Neural progenitor cell (in vitro differentiated cells): ENCODE measurements at regions not wholly inside any gene's neighbourhood (a gene's known extent, or its start where the extent isn't known, plus 50 kb on each side); places are given as distances from the start of the nearest gene placed in this dataset.
A peak's percentile ranks its signal among the peaks of the same experiment; 100 is the strongest.
"Not testable (repeated sequence)": the region's sequence is repeated elsewhere in the genome, so short reads cannot be mapped to it uniquely, and the experiment has no call there.

ENCODE experiments used
- DNase-seq: peaks from one replicate; pipeline ENCODE4 v3.0.0-alpha.2; 2016; ENCODE audit warnings: low spot score
- H2AFZ ChIP-seq: fragments of 200-600 bp; sonication (generic); replicated peaks from 2 replicates; pipeline ENCODE4 v1.6.1; 2016; ENCODE audit warnings: antibody characterized with exemption
- H3F3A ChIP-seq: fragments of 200-600 bp; sonication (generic); 2 replicates; pipeline ENCODE4 v1.6.1; 2016; ENCODE audit warnings: antibody characterized with exemption, low read depth
- H3K27ac ChIP-seq: fragments of 200-600 bp; sonication (generic); 2 replicates; pipeline ENCODE4 v1.5.1; 2016; ENCODE audit warnings: mild to moderate bottlenecking
- H3K27me3 ChIP-seq: fragments of 200-600 bp; sonication (generic); 2 replicates; pipeline ENCODE4 v1.6.1; 2016; ENCODE audit warnings: mild to moderate bottlenecking, moderate library complexity
- H3K36me3 ChIP-seq: fragments of 200-600 bp; sonication (generic); 2 replicates; pipeline ENCODE4 v1.5.1; 2016
- H3K4me1 ChIP-seq: fragments of 200-600 bp; sonication (generic); 2 replicates; pipeline ENCODE4 v1.6.1; 2016; ENCODE audit warnings: mixed run types
- H3K4me2 ChIP-seq: fragments of 200-600 bp; sonication (generic); 2 replicates; pipeline ENCODE4 v1.6.1; 2016
- H3K4me3 ChIP-seq: fragments of 200-600 bp; sonication (generic); 2 replicates; pipeline ENCODE4 v1.5.1; 2016
- H3K79me2 ChIP-seq: fragments of 200-600 bp; sonication (generic); 2 replicates; pipeline ENCODE4 v1.6.1; 2016; ENCODE audit warnings: low read depth
- H3K9ac ChIP-seq: fragments of 200-600 bp; sonication (generic); 2 replicates; pipeline ENCODE4 v1.6.1; 2016
- H3K9me3 ChIP-seq: fragments of 200-600 bp; sonication (generic); 2 replicates; pipeline ENCODE4 v1.5.1; 2016; ENCODE audit warnings: low read depth
- H4K20me1 ChIP-seq: fragments of 200-600 bp; sonication (generic); 2 replicates; pipeline ENCODE4 v1.6.1; 2016; ENCODE audit warnings: low read depth
- H3K27ac Mint-ChIP-seq: 3 replicates; pipeline ENCODE4 v1.8.0; 2021; ENCODE audit warnings: mixed read lengths
- H3K27me3 Mint-ChIP-seq: 2 replicates; pipeline ENCODE4 v1.8.0; 2022; ENCODE audit warnings: low read depth, mild to moderate bottlenecking, inconsistent platforms, moderate library complexity, mixed read lengths; ENCODE audit not compliant: insufficient read depth
- H3K36me3 Mint-ChIP-seq: 3 replicates; pipeline ENCODE4 v1.8.0; 2021; ENCODE audit warnings: mixed read lengths
- H3K4me1 Mint-ChIP-seq: 3 replicates; pipeline ENCODE4 v1.8.0; 2021; ENCODE audit warnings: mixed read lengths
- H3K4me3 Mint-ChIP-seq: 3 replicates; pipeline ENCODE4 v1.8.0; 2021; ENCODE audit warnings: mild to moderate bottlenecking, moderate library complexity, mixed read lengths
- H3K9me3 Mint-ChIP-seq: 3 replicates; pipeline ENCODE4 v1.8.0; 2020; ENCODE audit warnings: mixed read lengths
- TF ChIP-seq, protein P1 (sequence below): fragments of 200-600 bp; sonication (generic); IDR thresholded peaks from 2 replicates; pipeline ENCODE4 v1.5.1; 2017; ENCODE audit warnings: antibody characterized with exemption, mild to moderate bottlenecking

DNA sequence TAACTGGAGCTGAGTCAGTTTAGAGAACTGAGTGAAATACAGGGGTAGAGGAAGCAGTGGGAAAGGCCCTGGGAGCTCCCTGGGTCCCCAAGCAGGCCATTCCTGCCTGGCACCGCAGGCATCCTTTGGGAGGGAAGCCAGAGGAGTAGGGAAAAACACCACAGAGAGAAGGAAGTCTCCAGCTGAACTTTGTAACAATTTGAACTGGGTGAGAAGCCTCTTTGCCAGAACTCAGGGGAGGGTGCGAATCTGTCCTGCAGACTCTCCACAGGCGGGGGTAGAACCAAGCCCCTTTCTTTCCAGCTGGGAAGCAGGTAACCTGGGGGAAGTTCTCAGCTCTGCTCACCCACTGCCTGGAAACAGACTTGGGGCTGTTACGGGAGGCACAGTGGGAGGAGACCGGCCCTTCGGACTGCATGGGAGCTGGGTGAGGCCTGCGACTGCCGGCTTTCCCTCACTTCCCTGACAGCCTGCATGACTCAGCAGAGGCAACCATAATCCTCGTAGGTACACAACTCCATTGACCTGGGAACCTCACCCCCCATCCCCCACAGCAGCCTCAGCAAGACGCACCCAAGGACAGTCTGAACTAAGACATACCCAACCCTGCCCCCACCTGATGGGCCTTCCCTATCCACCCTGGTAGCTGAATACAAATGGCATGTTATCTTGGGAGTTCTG, 110.1 kb downstream of the ARHGAP11B start:
- H3K27me3 Mint-ChIP-seq, H3K9me3 ChIP-seq, H3K4me2 ChIP-seq, H3K4me1 Mint-ChIP-seq, DNase-seq, H3F3A ChIP-seq, H3K4me3 Mint-ChIP-seq, H3K4me1 ChIP-seq, H3K27ac Mint-ChIP-seq, H4K20me1 ChIP-seq, H3K79me2 ChIP-seq, H3K9ac ChIP-seq, H3K4me3 ChIP-seq, H3K27ac ChIP-seq, H3K27me3 ChIP-seq, H2AFZ ChIP-seq: not testable (repeated sequence)
- peaks cover 56% of the 10 kb centered on the region for H3K36me3 Mint-ChIP-seq
- H3K36me3 ChIP-seq, result peaks cover 13% of the 10 kb centered on the region
- H3K9me3 Mint-ChIP-seq, result peaks cover 15% of the 10 kb centered on the region

GRCh38 chr15:30742796-30743195, 116.9 kb downstream of the ARHGAP11B start:
- not testable (repeated sequence) for DNase-seq, H3K4me2 ChIP-seq, H3K4me1 ChIP-seq, H2AFZ ChIP-seq, H3K4me3 Mint-ChIP-seq, H3K27ac Mint-ChIP-seq, H3K79me2 ChIP-seq, H4K20me1 ChIP-seq, H3K36me3 ChIP-seq, H3K9me3 ChIP-seq, H3F3A ChIP-seq, H3K9ac ChIP-seq, H3K27me3 Mint-ChIP-seq, H3K9me3 Mint-ChIP-seq, H3K4me3 ChIP-seq, H3K27ac ChIP-seq, H3K4me1 Mint-ChIP-seq, H3K27me3 ChIP-seq
- peaks cover 46% of the 10 kb centered on the region for H3K36me3 Mint-ChIP-seq

GRCh38 chr15:30749048-30749447, 123.1 kb downstream of the ARHGAP11B start:
- DNase-seq, H3F3A ChIP-seq, H3K4me1 Mint-ChIP-seq, H3K4me3 ChIP-seq, H2AFZ ChIP-seq, H3K36me3 ChIP-seq, H3K27ac Mint-ChIP-seq, H3K27me3 ChIP-seq, H3K9me3 ChIP-seq, H4K20me1 ChIP-seq, H3K4me3 Mint-ChIP-seq, H3K4me1 ChIP-seq, H3K9me3 Mint-ChIP-seq, H3K27ac ChIP-seq, H3K79me2 ChIP-seq, H3K9ac ChIP-seq, H3K27me3 Mint-ChIP-seq, H3K4me2 ChIP-seq: not testable (repeated sequence)
- H3K36me3 Mint-ChIP-seq, result peaks cover 14% of the 10 kb centered on the region

DNA sequence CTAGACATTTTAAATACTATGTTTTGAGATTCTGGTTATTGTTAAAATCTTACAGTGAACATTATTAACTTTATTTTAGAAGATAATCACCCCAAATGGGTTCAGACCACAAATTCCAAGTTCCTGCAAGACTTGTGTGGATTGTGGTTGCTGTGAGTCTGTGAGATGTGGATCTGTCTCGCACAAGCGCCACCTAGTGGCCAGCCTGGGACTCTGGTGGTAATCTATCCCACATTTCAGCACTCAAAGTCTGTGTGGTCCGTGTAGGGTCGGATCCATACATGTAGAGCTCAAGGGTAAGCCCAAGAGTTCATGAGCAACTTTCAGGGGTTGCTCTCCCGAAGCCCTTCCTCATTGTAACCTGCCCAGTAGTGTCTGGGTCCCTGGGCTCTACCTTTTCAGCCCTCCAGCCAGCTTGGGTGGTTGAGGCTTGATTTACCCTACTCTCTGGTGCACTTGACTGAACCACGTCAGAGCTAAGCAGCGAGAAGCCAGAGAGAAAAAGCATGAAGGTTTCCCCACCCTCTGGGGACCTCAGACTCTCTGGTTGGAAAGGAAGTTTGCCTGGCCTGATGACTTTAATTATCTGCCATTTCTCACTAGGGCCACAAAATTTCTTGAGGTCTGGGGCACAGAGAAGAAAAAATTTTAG, 129.2 kb downstream of the ARHGAP11B start:
- not testable (repeated sequence) for H3K4me2 ChIP-seq, H3K4me3 Mint-ChIP-seq, H3K27ac ChIP-seq, H3K4me1 ChIP-seq, H4K20me1 ChIP-seq, H3K36me3 ChIP-seq, H3K27me3 ChIP-seq, H3K27ac Mint-ChIP-seq, H3K4me1 Mint-ChIP-seq, H3K27me3 Mint-ChIP-seq, H3K36me3 Mint-ChIP-seq, H3K9ac ChIP-seq, DNase-seq, H3K79me2 ChIP-seq, H3K9me3 Mint-ChIP-seq, H3F3A ChIP-seq, H2AFZ ChIP-seq, H3K4me3 ChIP-seq, H3K9me3 ChIP-seq
- TF ChIP-seq, protein P1, sequence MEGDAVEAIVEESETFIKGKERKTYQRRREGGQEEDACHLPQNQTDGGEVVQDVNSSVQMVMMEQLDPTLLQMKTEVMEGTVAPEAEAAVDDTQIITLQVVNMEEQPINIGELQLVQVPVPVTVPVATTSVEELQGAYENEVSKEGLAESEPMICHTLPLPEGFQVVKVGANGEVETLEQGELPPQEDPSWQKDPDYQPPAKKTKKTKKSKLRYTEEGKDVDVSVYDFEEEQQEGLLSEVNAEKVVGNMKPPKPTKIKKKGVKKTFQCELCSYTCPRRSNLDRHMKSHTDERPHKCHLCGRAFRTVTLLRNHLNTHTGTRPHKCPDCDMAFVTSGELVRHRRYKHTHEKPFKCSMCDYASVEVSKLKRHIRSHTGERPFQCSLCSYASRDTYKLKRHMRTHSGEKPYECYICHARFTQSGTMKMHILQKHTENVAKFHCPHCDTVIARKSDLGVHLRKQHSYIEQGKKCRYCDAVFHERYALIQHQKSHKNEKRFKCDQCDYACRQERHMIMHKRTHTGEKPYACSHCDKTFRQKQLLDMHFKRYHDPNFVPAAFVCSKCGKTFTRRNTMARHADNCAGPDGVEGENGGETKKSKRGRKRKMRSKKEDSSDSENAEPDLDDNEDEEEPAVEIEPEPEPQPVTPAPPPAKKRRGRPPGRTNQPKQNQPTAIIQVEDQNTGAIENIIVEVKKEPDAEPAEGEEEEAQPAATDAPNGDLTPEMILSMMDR, result peak; percentile 53

DNA sequence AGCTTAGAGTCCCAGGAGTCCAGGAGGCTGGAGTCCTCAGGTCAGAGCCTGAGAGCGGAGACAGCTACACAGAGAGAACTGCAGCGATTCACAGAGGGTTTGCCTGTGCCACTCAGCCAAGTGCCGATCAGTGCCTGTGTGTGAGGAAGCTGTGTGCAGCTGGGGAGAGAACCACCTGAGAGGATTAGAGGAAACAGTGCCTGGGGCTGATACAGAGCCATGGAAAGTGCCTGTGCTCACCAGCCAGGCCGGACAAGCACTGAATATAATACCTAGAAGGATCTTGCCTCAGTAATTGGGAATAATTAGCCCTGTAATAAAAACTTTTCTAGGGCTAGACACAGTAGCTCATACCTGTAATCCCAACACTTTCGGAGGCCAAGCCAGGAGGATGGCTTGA, 134.7 kb downstream of the ARHGAP11B start:
- H3K27me3 Mint-ChIP-seq, H3K27me3 ChIP-seq, H3K9me3 ChIP-seq, H3K9me3 Mint-ChIP-seq, H3K36me3 ChIP-seq, H3K4me1 Mint-ChIP-seq, H3K27ac Mint-ChIP-seq, H3K4me3 Mint-ChIP-seq, DNase-seq, H3K4me2 ChIP-seq, H3K27ac ChIP-seq, H3K9ac ChIP-seq, H2AFZ ChIP-seq, H3K4me3 ChIP-seq, H3K4me1 ChIP-seq, H4K20me1 ChIP-seq, H3F3A ChIP-seq, H3K79me2 ChIP-seq: not testable (repeated sequence)
- H3K36me3 Mint-ChIP-seq, result peaks cover 11% of the 10 kb centered on the region

DNA sequence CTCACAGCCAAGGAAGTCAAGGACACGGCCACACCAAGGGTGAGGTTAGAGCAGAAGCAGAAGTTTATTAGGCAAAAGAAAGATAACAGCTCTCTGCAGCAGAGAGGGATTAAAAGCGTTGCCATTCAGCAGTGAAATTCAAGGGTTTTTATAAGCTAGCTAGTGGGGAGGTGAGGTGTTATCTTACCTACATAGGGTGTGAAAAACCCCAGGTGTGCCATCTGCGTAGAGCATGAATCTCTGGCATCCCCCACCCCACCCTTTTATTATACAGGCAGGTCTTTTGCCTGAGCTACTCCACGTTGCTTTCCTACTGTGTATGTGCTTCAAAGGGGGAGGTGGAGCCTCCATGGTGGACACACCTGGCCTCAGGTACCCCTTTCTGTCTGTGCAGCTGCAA, 135.4 kb downstream of the ARHGAP11B start:
- H3K4me3 Mint-ChIP-seq, result not testable (repeated sequence)

DNA sequence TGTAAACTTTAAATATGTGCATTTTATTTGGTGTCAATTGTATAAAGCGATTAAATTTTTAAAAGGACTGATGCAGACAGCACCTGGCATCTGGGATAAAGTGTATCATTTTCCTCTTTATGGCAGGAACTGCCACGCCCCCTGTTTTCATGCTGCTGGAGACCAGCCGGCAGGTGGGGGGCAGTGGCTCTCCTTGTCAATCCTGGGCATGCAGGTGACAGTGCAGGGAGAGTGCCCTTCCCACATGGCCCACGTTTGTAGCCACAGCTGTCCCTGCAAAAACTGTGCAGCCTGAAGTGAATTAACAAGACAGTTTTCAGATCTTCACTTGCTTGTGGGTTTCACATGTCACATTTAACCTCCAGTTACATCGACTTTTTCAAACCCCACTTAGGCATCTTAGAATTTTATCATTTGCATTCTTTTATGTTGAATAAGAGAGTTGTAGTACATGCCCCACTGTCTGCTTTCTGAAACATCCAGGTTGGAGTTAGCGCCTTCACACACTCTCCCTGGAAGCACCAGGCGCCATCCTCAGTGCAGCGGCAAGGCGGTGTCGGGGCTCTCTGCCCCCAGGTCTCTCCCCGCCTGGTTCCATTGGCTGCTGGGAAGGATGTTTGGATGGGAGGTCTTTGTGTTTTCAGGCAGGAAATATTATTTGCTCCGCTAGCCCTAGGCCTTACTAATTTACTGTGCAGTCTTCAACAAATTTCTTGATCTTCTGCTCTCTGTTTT, 134.2 kb upstream of the FAN1 start:
- not testable (repeated sequence) for H3K4me1 ChIP-seq, H4K20me1 ChIP-seq, H3K27me3 Mint-ChIP-seq, H3K4me3 ChIP-seq, H3K4me2 ChIP-seq, H3K9me3 ChIP-seq, H3K4me3 Mint-ChIP-seq, DNase-seq, H3K9me3 Mint-ChIP-seq, H3K79me2 ChIP-seq, H3K9ac ChIP-seq, H3K27me3 ChIP-seq, H2AFZ ChIP-seq, H3K36me3 ChIP-seq, H3K27ac Mint-ChIP-seq, H3K4me1 Mint-ChIP-seq, H3F3A ChIP-seq, H3K27ac ChIP-seq
- peaks cover 43% of the 10 kb centered on the region for H3K36me3 Mint-ChIP-seq

More for the DNA sequence above, 135.4 kb downstream of the ARHGAP11B start:
- not testable (repeated sequence) for H4K20me1 ChIP-seq, H3K9me3 Mint-ChIP-seq, H2AFZ ChIP-seq, H3F3A ChIP-seq, H3K27ac Mint-ChIP-seq, H3K27me3 Mint-ChIP-seq, DNase-seq, H3K36me3 ChIP-seq, H3K4me1 Mint-ChIP-seq, H3K4me1 ChIP-seq, H3K27ac ChIP-seq, H3K9ac ChIP-seq, H3K4me2 ChIP-seq, H3K27me3 ChIP-seq, H3K4me3 ChIP-seq, H3K9me3 ChIP-seq, H3K79me2 ChIP-seq
- H3K36me3 Mint-ChIP-seq, result peaks cover 13% of the 10 kb centered on the region
